ENCODE measurements at regions not wholly inside any gene's neighbourhood (a gene's known extent, or its start where the extent isn't known, plus 50 kb on each side); places are given as distances from the start of the nearest gene placed in this dataset.

GRCh38 chr1:5242850-5243249 lies 588.4 kb downstream of the AJAP1 start:
- DNase-seq (ENCODE audit: low read depth, low spot score) (no peak), ATAC-seq (no peak), FAIRE-seq (no peak)
- SMC1A ChIA-PET (ENCODE audit: uncharacterized antibody, unreplicated experiment): no interaction called here
- CTCF ChIA-PET: no interaction called here
- TF ChIP-seq ASH2L (IDR thresholded peaks at IDR 0.05; ENCODE audit: borderline replicate concordance, low read depth): no peak
- no peak for TF ChIP-seq PRDM15 (CRISPR knock-in tag; IDR thresholded peaks at IDR 0.05)
- TF ChIP-seq PML (IDR thresholded peaks at IDR 0.05; ENCODE audit: low read length): no peak
- TF ChIP-seq IKZF1 (conservative IDR thresholded peaks at IDR 0.05): no peak
- no peak for TF ChIP-seq GATAD2B (conservative IDR thresholded peaks at IDR 0.05; ENCODE audit: low read depth)
- TF ChIP-seq HDGF (IDR thresholded peaks at IDR 0.05): no peak
- TF ChIP-seq ESRRA (IDR thresholded peaks at IDR 0.05; ENCODE audit: low read length): no peak
- TF ChIP-seq SREBF2 (IDR thresholded peaks at IDR 0.05; ENCODE audit: low read length): no peak
- TF ChIP-seq, protein P1, sequence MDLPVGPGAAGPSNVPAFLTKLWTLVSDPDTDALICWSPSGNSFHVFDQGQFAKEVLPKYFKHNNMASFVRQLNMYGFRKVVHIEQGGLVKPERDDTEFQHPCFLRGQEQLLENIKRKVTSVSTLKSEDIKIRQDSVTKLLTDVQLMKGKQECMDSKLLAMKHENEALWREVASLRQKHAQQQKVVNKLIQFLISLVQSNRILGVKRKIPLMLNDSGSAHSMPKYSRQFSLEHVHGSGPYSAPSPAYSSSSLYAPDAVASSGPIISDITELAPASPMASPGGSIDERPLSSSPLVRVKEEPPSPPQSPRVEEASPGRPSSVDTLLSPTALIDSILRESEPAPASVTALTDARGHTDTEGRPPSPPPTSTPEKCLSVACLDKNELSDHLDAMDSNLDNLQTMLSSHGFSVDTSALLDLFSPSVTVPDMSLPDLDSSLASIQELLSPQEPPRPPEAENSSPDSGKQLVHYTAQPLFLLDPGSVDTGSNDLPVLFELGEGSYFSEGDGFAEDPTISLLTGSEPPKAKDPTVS (IDR thresholded peaks at IDR 0.05; ENCODE audit: low read depth, low read length): no peak
- no peak for TF ChIP-seq POLR2AphosphoS2 (IDR thresholded peaks at IDR 0.05; ENCODE audit: low read depth, low read length)
- TF ChIP-seq CBX5 (IDR thresholded peaks at IDR 0.05; ENCODE audit: low read depth): no peak
- H3K9me3 ChIP-seq (replicated peaks; ENCODE audit: control insufficient read depth, insufficient read depth, low read length): no peaks in the 10 kb centered on the region
- in situ Hi-C loops (cut with MboI): no loop called here
- 0% methylated on average over 4 of the region's 5 CpGs for WGBS (ENCODE audit: insufficient coverage, insufficient replicate concordance, low lambda C conversion rate, missing lambda C conversion rate)
- no peaks in the 10 kb centered on the region for H3K36me3 ChIP-seq (ENCODE audit: control insufficient read depth in 2 of 2, insufficient read depth in 2 of 2, low read length in 1 of 2)
- H2AFZ ChIP-seq (ENCODE audit: control insufficient read depth, low read depth, low read length): no peak overlapping the region
- H3K4me2 ChIP-seq (ENCODE audit: control insufficient read depth, insufficient read depth): no peak overlapping the region
- no peak overlapping the region for H3K27ac ChIP-seq (ENCODE audit: control insufficient read depth, insufficient read depth)
- H3K9ac ChIP-seq (ENCODE audit: control insufficient read depth, insufficient read depth, low read length): no peak overlapping the region
- H3K4me3 ChIP-seq: no peak overlapping the region
- H3K27me3 ChIP-seq (replicated peaks in 1 of 2; ENCODE audit: control insufficient read depth in 2 of 2, insufficient read depth in 2 of 2, low read length in 1 of 2): no peaks in the 10 kb centered on the region; a peak in 1 of 4 replicates
- RAD21 ChIA-PET (ENCODE audit: unreplicated experiment): no interaction called here
- POLR2A ChIA-PET: no interaction called here
- no peaks in the 10 kb centered on the region for H3K79me2 ChIP-seq (ENCODE audit: control insufficient read depth, insufficient read depth, low read length)
- BruUV-seq (replicated peaks): no TSS peak
- intact Hi-C loops (cut with micrococcal nuclease; ENCODE audit: unreplicated experiment): no loop called here
- no peaks in the 10 kb centered on the region for H4K20me1 ChIP-seq (ENCODE audit: control insufficient read depth, insufficient read depth)
- H3K4me1 ChIP-seq (ENCODE audit: control insufficient read depth, insufficient read depth, low read length): no peaks in the 10 kb centered on the region
